Cardiac septum (tissue), 1 donor: ENCODE measurements at regions not wholly inside any gene's neighbourhood (a gene's known extent, or its start where the extent isn't known, plus 50 kb on each side); places are given as distances from the start of the nearest gene placed in this dataset.

ENCODE experiments used
- DNase-seq: peaks from one replicate; pipeline ENCODE4 v3.0.0-alpha.2; 2020; ENCODE audit warnings: low spot score
- intact Hi-C: fragments of 100-400 bp; cut with DNase I; formaldehyde crosslinking; loops from one replicate; pipeline ENCODE4 v1.14.0; 2022
- donor health status: DM: no; HTN: no; CAD: no.

- DNase-seq, result no peak
- intact Hi-C loops, result no loop called here
These were observed 536.5 kb downstream of the CDK5RAP2 start for GRCh38 chr9:120043448-120043847.

GRCh38 chr9:120040896-120041295, 539.1 kb downstream of the CDK5RAP2 start:
- no peak for DNase-seq
- intact Hi-C loops, result no loop called here

DNA sequence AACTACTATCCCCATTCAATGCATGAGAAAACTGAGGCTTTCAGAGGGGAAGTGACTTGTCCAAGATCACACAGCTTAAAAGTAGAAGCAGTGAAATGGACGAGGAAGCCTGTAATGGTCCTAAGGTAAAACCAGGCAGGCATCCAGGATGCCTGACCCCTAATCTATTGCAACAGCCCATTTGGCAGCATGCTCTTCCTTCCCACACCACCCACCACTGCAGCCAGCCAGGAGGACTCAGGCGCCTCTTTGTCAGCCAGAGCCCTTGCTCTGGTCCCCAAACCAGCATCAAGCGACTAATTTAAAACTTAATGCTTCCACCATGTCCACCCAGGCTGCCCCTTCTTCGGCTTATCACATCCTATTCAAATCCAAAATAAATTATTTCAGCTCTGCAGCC, 541.6 kb downstream of the CDK5RAP2 start:
- intact Hi-C loops, result no loop called here
- no peak for DNase-seq

- no peak for DNase-seq
- intact Hi-C loops, result no loop called here
These were observed 547.3 kb downstream of the CDK5RAP2 start for GRCh38 chr9:120032639-120033038.

DNA sequence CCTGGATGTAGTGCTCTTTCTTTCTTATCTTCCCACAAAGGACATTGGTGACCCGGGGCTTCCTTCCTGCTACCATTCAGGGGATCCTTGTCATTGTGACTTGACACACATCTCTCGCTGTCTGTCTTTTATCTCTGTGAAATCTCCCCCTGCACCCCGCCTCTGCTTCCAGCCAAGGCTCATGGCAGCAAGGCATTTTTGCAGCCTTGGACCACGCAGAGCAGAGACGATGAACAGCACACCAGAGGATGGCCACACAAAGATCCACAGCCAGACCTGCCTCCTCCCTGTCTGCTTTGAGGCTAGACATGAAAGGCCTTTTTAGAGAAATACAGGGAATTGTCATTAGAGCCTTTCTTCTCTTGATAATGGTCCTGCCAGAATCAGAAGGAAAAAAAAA, 549.1 kb downstream of the CDK5RAP2 start:
- intact Hi-C loops, result no loop called here
- DNase-seq, result no peak

- DNase-seq, result no peak
- intact Hi-C loops, result no loop called here
These were observed 561.4 kb downstream of the CDK5RAP2 start for GRCh38 chr9:120018550-120018949.

DNA sequence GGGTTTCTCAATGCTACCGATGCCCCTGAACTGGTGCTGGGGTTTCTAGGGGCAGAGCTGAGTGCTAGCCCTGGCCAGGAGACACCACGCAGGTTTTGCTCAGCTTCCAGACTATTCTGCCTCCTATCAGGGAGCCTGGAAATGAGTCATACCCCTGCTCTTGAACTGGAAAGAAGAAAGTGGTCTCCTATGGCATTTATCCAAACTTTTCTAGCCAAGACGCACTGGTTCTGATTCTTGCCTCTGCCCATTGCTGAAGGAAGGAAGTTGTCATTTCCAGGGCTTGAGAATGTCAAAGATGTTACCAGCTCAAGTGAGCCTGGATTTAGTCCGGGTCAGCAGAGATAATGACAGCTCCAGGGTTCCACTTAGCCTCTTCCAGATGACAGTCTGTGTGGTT, 561.9 kb downstream of the CDK5RAP2 start:
- intact Hi-C loops, result no loop called here
- DNase-seq, result no peak

GRCh38 chr9:120016231-120016630, 563.7 kb downstream of the CDK5RAP2 start:
- intact Hi-C loops, result no loop called here
- no peak for DNase-seq

GRCh38 chr9:120014796-120015195, 565.2 kb downstream of the CDK5RAP2 start:
- intact Hi-C loops, result no loop called here
- DNase-seq, result no peak

- no peak for DNase-seq
- intact Hi-C loops, result no loop called here
These were observed 570.1 kb downstream of the CDK5RAP2 start for GRCh38 chr9:120009856-120010255.

DNA sequence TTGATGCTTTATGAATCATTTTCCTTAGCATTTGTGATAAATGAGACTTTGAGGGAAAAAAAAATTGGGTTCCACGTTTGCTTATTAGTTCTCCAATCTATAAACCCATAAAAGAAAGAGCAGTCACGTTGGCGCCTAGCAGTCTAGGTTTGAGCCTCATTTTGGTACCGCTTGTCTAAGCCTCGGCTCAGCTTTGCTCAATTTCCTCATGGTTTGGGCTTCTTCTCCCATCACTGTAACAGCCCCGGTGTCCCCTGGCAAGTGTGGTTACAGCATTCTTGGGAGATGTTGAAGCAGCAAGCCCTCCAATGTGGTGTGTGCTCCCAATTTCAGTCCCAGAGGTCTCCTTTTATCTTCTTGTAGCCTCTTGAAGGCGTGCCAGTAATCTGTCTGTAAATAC, 578.4 kb downstream of the CDK5RAP2 start:
- intact Hi-C loops, result no loop called here
- DNase-seq, result no peak

- intact Hi-C loops, result no loop called here
- DNase-seq, result no peak
These were observed 581.4 kb downstream of the CDK5RAP2 start for GRCh38 chr9:119998614-119999013.

DNA sequence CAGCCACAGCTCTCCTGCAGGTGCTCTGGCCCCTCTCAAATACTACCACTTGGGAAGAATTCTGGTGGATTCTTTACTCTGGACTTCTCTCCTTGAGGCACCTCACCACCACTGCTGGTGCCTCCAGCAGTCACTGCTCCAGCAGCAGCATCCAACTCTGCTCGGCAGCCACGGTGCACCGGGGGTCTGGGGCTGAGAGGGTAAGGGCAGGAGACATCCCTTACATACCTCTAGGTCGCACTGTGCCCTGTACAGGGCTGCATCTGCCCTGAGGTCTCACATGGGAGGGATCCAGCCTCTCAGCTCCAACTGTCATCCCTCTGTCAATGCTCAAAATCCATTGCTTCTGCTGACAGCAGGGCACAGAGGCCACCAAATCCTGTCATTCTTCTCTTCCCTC, 588.2 kb downstream of the CDK5RAP2 start:
- intact Hi-C loops, result no loop called here
- DNase-seq, result no peak

GRCh38 chr9:119986713-119987112, 593.3 kb downstream of the CDK5RAP2 start:
- DNase-seq, result no peak
- intact Hi-C loops, result no loop called here

DNA sequence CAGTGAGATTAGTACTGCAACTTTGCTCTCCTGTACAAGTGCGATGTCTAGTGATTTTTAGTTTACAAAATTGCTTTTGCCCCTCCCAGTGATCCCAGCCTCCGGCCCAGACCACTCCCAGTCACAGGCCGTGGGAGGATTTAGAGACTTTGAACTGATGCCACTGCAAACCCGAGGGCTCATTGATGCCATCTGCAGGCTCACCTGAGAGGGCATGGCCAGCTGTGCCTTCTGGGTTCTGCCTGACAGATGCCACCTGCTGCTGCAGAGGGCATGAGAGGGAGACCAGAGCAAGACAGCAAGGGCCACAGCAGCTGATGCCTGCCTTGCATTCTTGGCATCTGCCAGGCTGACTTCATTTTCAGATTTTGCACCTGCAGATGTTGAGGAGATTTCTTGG, 593.8 kb downstream of the CDK5RAP2 start:
- intact Hi-C loops, result no loop called here
- no peak for DNase-seq

DNA sequence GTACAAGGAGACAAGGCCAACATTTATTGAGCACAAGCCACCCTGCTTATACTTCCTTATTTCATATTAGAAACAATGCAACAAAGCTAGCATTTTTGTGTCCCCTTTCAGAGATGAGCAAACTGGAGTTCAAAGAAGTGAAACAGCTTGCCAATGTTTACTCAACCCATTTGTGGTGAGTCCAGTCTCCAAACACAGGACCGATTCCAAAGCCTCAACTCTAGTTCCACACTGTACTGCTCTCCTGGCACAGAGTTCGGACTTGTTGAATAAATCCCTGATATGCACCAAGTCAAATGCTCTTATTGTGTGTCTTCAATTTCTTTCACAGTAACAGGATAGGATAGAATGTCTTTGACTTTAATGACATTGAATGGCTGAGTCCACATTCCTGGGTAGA, 604.8 kb upstream of the BRINP1 start:
- DNase-seq, result no peak
- intact Hi-C loops, result no loop called here

GRCh38 chr9:119968836-119969707, 599.8 kb upstream of the BRINP1 start:
- intact Hi-C loops, result loop anchor here (5.0 kb wide), 1 partner anchor 412 kb away; no protein-coding TSS in a partner anchor

DNA sequence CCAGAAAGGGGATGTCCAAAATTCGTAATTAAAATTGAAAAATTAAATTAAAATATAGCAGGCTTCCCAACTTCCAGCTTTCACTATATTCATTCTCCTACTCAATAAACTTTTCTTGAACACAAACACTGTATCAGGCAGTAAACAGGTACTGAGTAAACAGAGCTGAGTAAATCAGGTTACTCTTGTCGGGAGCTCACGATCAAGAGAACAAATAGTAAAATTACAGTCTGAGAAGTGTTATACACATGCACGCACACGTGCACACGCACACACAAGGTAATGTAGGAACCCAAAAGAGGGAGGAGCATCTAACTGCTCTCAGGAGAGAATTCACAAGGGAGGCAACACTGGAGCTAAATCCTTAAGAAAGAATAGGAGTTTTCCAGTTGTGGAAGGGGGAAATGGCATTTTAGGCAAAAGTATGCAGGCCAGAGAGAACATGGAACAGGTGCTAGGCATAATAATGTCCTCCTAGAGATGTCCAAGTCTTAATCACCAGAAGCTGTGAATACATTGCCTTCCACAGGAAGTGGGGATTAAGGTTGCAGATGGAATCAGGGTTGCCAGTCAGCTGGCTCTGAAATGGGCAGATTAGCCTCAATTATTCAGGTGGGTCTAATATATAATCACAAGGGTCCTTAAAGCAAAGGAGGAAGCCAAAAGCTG, 598.8 kb upstream of the BRINP1 start:
- no peak for DNase-seq
- intact Hi-C loops, result loop anchor here (5.0 kb wide), 1 partner anchor 411 kb away; no protein-coding TSS in a partner anchor

More at GRCh38 chr9:119968836-119969707, 599.8 kb upstream of the BRINP1 start:
- peak; percentile 83 for DNase-seq

- intact Hi-C loops, result no loop called here
- DNase-seq, result no peak
These were observed 594.6 kb upstream of the BRINP1 start for GRCh38 chr9:119963798-119964372.

GRCh38 chr9:119963258-119963797, 594.1 kb upstream of the BRINP1 start:
- no peak for DNase-seq
- intact Hi-C loops, result no loop called here
